Dendritic cell treated with granulocyte-macrophage colony-stimulating factor and Interleukin-4, amounts not matched to agents 40 ng/mL and 50 ng/mL, for 4 days (primary cell): ENCODE measurements at regions not wholly inside any gene's neighbourhood (a gene's known extent, or its start where the extent isn't known, plus 50 kb on each side); places are given as distances from the start of the nearest gene placed in this dataset.
"Not testable (repeated sequence)": the region's sequence is repeated elsewhere in the genome, so short reads cannot be mapped to it uniquely, and the experiment has no call there.

Experiments used
- H3K27ac Mint-ChIP-seq: one replicate; pipeline ENCODE4 v1.8.0; 2022; ENCODE audit warnings: mild to moderate bottlenecking, mixed read lengths
- H3K27me3 Mint-ChIP-seq: one replicate; pipeline ENCODE4 v1.8.0; 2022; ENCODE audit warnings: mild to moderate bottlenecking, mixed read lengths
- H3K36me3 Mint-ChIP-seq: one replicate; pipeline ENCODE4 v1.8.0; 2022; ENCODE audit warnings: low read depth, mixed read lengths
- H3K4me1 Mint-ChIP-seq: one replicate; pipeline ENCODE4 v1.8.0; 2022; ENCODE audit warnings: low read depth, mixed read lengths
- H3K4me3 Mint-ChIP-seq: one replicate; pipeline ENCODE4 v1.8.0; 2022; ENCODE audit warnings: mild to moderate bottlenecking, moderate library complexity, mixed read lengths
- H3K9me3 Mint-ChIP-seq: one replicate; pipeline ENCODE4 v1.8.0; 2022; ENCODE audit warnings: mixed read lengths
- intact Hi-C: fragments of 100-400 bp; cut with micrococcal nuclease; formaldehyde crosslinking; loops from one replicate; pipeline ENCODE4 v1.15.0; 2022

DNA sequence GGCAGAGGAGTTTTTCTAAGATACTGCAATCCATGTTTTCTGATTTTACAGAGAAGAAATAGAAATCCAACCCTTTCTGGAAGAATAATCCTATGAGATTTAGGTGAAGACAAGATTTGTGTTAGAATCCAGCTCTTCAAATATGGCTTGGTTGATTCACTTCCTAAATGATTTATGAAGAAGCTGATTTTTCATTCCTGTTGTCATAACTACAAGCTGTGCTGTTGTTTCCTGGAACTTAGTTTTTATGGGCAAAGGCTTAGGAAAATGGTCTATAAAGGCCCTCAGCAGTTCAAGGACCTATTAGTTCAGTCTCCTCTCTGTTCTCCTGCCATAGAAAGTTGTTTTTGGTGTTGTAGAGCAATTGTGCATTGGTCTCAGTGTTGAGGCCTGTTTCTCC lies 174.2 kb upstream of the FAM20A start:
- Mint-ChIP-seq H3K36me3 (peaks cover 15% of the 10 kb centered on the region), H3K27ac (peak overlapping the region; percentile 50), H3K9me3 (peaks cover 9% of the 10 kb centered on the region), H3K27me3 (no peaks in the 10 kb centered on the region), H3K4me3 (no peak overlapping the region), H3K4me1 (peaks cover 52% of the 10 kb centered on the region)
- intact Hi-C loops: loop anchor here (10.0 kb wide), 2 partner anchors 319 to 349 kb away; no protein-coding TSS in a partner anchor

DNA sequence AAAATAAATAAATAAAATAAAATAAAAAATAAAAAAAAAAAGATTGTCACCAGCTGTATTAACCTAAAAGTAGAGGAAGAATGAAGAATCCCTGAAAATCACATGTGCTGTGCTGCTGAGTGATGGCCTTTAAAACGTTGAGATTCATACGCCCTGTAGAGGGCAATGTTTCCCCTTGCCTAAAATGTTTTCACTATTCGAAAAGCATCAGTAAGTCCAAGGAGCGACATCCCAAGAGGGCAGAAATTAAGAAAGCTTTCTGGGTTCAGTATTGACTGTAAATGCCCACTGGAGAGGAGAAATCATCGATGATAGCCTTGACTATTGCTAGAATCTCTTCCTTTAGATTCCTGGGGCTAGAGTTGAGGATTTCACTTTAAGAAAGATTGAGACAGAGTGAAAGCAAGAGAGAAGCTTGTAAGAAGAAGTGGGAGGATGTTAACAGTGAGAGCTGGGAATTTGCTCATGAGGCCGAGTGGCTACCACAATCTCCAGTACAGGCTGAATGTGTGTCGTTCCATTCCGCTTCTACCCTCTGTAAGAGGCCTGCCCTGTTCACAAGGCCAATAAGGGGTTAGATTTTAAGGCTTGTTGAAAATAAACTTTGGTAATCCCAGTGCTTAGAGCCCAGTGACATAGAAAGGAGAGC lies 170.8 kb upstream of the FAM20A start:
- Mint-ChIP-seq H3K27ac (peak overlapping the region; percentile 83), H3K27me3 (peaks cover 1% of the 10 kb centered on the region), H3K36me3 (peaks cover 15% of the 10 kb centered on the region), H3K4me1 (peaks cover 26% of the 10 kb centered on the region), H3K9me3 (peaks cover 9% of the 10 kb centered on the region), H3K4me3 (peak overlapping the region; percentile 60)
- intact Hi-C loops: loop anchor here (1.0 to 10.0 kb wide), 5 partner anchors 200 to 750 kb away; no protein-coding TSS in a partner anchor

DNA sequence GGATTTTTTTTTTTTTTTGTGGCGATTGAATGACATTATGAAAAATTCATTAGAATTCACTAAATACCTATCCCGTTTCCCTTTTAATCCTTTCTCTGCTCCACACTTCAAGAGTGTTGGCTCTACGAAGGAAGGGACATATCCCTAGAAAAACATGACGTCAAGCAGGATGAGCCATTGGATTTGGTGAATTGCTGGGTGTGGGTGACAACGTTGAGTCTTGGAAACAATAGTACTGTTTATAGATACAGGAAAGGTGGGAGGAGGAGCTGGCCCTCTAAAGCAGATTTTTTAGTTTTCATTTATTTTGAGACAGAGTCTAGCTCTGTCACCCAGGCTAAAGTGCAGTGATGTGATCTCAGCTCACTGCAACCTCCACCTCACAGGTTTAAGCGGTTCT lies 167.6 kb upstream of the FAM20A start:
- peaks cover 3% of the 10 kb centered on the region for H3K27me3 Mint-ChIP-seq
- H3K27ac Mint-ChIP-seq: no peak overlapping the region
- no peaks in the 10 kb centered on the region for H3K9me3 Mint-ChIP-seq
- no peak overlapping the region for H3K4me3 Mint-ChIP-seq
- H3K4me1 Mint-ChIP-seq: peaks cover 9% of the 10 kb centered on the region
- intact Hi-C loops: loop anchor here (10.0 kb wide), 1 partner anchor 304 kb away; no protein-coding TSS in a partner anchor
- H3K36me3 Mint-ChIP-seq: peaks cover 8% of the 10 kb centered on the region

DNA sequence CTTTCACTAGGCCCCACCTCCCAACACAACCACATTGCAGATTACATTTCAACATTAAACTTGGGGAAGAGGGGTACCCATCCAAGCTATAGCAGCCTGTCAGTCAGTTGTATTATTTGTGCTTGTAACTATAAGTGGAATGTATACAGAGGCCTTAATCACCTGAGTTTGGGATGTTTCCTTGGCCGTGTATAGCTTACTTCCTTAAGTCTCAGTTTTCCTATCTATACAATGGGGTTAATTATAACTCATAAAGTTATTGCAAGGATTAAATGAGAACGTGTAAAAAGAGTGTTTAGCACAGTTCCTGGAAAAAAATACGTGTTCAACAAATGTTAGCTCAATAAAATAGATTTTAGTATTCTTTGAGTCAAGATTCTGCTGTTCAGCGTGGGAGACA lies 165.5 kb upstream of the FAM20A start:
- Mint-ChIP-seq H3K27ac (no peak overlapping the region), H3K4me3 (no peak overlapping the region), H3K27me3 (peaks cover 3% of the 10 kb centered on the region), H3K36me3 (no peaks in the 10 kb centered on the region), H3K4me1 (no peaks in the 10 kb centered on the region), H3K9me3 (no peaks in the 10 kb centered on the region)
- intact Hi-C loops: loop anchor here (10.0 kb wide), 1 partner anchor 302 kb away; no protein-coding TSS in a partner anchor

DNA sequence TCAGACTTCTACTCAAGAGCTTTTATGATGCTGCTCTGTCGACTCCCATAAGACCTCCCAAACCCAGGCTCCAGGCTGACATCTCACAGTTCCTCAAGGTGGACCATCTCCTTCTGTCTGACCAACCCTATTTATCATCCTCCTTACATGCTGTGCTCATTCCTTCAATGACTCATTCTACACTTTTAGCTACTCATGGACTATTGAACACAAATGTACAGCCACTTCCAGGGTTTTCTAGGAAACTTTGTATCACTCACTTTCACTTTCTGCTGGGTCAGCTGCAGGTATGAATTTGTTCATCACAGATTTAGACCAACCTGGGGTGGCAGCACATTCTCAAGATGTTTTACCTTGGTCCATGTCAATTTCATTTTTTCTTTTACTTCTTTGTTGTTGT lies 162.4 kb upstream of the FAM20A start:
- Mint-ChIP-seq H3K36me3 (no peaks in the 10 kb centered on the region), H3K4me1 (peaks cover 15% of the 10 kb centered on the region), H3K9me3 (no peaks in the 10 kb centered on the region), H3K27me3 (peaks cover 3% of the 10 kb centered on the region), H3K27ac (no peak overlapping the region), H3K4me3 (no peak overlapping the region)
- intact Hi-C loops: loop anchor here (10.0 kb wide), 1 partner anchor 299 kb away; no protein-coding TSS in a partner anchor

DNA sequence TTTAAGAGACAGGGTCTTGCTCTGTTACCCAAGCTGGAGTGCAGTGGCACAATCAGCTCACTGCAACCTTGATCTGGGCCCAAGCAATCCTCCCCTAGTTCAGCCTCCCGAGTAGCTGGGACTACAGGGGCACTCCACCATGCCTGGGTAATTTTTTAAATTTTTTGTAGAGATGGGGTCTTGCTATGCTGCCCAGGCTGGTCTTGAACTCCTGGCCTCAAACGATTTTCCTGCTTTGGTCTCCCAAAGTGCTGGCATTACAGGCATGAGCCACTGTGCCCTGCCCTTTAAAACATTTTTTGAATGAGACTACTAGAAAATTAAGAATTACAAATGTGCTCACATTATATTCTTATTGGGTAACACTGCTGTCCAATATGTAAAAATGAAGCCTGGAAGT lies 161.7 kb upstream of the FAM20A start:
- Mint-ChIP-seq H3K27me3 (peaks cover 1% of the 10 kb centered on the region), H3K4me3 (no peak overlapping the region), H3K36me3 (no peaks in the 10 kb centered on the region), H3K4me1 (peaks cover 15% of the 10 kb centered on the region), H3K9me3 (no peaks in the 10 kb centered on the region), H3K27ac (no peak overlapping the region)
- intact Hi-C loops: loop anchor here (10.0 kb wide), 1 partner anchor 298 kb away; no protein-coding TSS in a partner anchor

DNA sequence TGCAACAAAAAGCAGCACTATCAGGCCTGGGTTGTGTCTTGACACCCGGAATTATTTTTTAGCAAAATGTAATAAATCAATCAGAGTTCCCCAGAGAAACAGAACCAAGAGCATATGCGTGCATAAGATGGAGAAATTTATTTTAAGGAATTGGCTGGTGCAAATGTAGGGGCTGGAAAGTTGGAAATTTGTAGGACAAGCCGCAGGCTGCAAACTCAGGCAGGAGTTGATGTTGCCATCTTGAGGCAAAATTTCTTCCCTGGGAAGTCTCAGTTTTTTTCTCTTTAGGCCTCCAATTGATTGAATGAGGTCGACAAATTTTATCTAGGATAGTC lies 158.9 kb upstream of the FAM20A start:
- Mint-ChIP-seq H3K4me1 (peaks cover 15% of the 10 kb centered on the region), H3K36me3 (no peaks in the 10 kb centered on the region), H3K4me3 (no peak overlapping the region), H3K27ac (peak overlapping the region; percentile 95), H3K9me3 (no peaks in the 10 kb centered on the region), H3K27me3 (peaks cover 1% of the 10 kb centered on the region)
- intact Hi-C loops: loop anchor here (10.0 kb wide), 1 partner anchor 295 kb away; no protein-coding TSS in a partner anchor

DNA sequence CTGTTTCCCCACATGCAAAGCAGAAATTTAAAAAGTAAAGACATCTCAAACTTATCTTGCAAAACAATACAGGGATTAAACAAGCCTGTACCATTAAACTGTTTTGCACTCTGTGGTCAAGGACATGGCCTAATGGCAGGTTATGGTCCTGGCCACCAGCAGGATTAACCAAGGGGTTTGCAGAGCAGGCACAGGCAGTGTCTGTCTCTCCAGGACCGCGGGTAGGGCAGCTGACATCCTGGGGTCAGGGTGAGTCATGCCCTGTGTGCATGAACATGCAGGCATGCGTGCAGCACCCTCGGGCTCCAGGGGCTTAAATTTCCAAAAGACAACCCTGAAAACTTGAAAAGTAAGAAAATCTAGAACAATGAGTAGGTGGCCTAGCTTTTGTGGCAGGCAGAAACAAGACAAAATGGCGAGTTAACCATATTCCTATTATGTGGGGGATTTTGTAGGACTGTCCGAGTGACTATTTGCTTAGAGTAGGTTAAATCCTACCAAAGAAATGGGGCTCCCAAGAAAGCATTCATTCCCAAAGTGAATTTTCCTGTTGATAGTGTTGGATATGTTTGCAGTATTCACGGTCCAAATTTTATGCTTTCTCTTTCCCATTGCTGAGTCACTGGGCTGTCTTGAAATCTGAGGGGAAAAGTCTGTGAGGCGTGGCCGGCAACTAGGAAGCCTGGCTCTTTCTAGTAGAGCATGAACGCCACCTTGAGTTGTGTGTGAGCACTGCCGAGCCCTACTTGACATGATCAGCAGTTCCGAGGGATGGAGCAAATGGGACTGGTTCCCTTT lies 158.4 kb upstream of the FAM20A start:
- no peaks in the 10 kb centered on the region for H3K27me3 Mint-ChIP-seq
- peak overlapping the region; percentile 95 for H3K27ac Mint-ChIP-seq
- H3K9me3 Mint-ChIP-seq: no peaks in the 10 kb centered on the region
- H3K4me1 Mint-ChIP-seq: peaks cover 15% of the 10 kb centered on the region
- no peaks in the 10 kb centered on the region for H3K36me3 Mint-ChIP-seq
- intact Hi-C loops: loop anchor here (2.0 to 10.0 kb wide), 3 partner anchors 145 to 295 kb away; no protein-coding TSS in a partner anchor
- peak overlapping the region; percentile 79 for H3K4me3 Mint-ChIP-seq

DNA sequence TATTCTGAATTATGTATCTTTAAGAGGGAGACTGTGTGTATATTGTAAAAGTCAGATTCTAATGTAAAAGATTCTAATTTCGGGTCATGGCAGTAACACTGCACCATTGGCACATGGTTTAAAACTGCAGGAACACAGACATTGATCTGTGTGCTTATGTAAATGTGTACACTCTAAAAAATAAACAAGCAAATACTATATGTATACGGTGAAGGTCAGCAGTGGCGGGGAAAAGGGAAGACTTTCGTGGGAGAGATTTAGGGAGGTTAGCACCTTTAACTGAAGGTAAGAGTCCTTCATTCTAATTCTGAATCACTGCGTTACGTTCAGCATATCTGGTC lies 157.8 kb upstream of the FAM20A start:
- no peaks in the 10 kb centered on the region for H3K27me3 Mint-ChIP-seq
- H3K4me3 Mint-ChIP-seq: no peak overlapping the region
- peak overlapping the region; percentile 95 for H3K27ac Mint-ChIP-seq
- H3K36me3 Mint-ChIP-seq: no peaks in the 10 kb centered on the region
- H3K4me1 Mint-ChIP-seq: peaks cover 15% of the 10 kb centered on the region
- intact Hi-C loops: loop anchor here (2.0 to 10.0 kb wide), 2 partner anchors 144 to 224 kb away; no protein-coding TSS in a partner anchor
- H3K9me3 Mint-ChIP-seq: no peaks in the 10 kb centered on the region

DNA sequence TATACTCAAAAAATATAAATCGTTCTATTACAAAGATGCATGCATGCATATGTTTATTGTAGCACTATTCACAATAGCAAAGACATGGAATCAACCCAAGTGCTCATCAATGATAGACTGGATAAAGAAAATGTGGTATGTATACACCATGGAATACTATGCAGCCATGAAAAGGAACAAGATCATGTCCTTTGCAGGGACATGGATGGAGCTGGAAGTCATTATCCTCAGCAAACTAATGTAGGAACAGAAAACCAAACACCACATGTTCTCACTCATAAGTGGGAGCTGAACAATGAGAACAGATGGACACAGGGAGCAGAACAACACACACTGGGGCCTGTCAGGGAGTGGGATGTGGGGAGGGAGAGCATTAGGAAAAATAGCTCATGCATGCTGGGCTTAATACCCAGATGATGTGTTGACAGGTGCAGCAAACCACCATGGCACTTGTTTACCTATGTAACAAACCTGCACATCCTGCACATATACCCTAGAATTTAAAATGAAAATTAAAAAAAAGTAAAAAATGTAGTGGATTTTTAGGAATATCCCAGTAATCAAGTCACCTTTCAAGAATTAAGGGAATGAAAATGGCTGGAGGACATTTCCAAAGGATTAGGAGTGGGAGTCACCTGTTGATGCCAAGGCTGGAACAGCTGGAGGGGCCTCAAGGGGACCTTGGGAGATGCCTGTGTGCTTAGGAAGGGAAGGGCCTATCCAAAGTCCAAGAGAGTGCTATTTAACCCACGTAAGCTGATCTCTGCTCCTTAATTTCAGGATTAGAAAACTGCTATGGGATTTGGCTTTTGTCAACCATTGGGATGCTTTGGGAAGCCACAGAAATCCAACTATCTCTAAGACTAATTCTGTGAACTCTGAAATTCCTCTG lies 156.9 kb upstream of the FAM20A start:
- H3K4me1 Mint-ChIP-seq: peaks cover 15% of the 10 kb centered on the region
- H3K27ac Mint-ChIP-seq, H3K4me3 Mint-ChIP-seq, H3K36me3 Mint-ChIP-seq, H3K27me3 Mint-ChIP-seq, H3K9me3 Mint-ChIP-seq: not testable (repeated sequence)
- intact Hi-C loops: loop anchor here (2.0 to 10.0 kb wide), 2 partner anchors 143 to 223 kb away; no protein-coding TSS in a partner anchor

DNA sequence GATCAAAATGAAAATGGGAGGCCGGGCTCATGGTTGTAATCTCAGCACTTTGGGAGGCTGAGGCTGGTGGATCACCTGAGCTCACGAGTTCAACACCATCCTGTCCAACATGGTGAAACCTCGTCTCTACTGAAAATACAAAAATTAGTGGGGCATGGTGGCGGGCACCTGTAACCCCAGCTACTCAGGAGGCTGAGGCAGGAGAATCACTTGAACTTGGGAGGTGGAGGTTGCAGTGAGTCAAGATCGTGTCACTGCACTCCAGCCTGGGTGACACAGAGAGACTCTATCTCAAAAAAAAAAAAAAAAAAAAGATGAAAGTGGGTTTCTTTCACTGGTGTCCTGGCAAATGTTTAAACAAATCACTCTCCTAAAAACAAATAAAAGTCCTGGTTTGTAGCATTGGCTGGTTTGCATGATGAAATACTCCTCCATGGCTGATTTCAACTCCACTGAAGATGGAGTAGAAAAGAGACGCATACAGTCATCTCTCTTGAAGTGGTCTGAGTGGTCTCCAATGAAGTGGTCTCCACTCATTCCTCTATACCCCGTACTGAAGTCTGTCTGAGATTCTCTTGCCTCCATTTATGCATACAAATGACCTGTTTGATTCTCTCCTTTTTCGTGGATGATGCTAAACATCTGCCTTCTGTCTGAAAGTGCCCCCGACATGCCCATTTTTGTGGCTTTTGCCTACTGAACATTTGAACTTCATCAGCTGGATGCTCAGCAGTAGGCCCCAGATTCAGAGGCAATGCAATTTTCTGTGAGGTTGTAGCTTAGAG lies 153.0 kb upstream of the FAM20A start:
- H3K36me3 Mint-ChIP-seq: no peaks in the 10 kb centered on the region
- no peak overlapping the region for H3K4me3 Mint-ChIP-seq
- H3K9me3 Mint-ChIP-seq: no peaks in the 10 kb centered on the region
- H3K27me3 Mint-ChIP-seq: no peaks in the 10 kb centered on the region
- no peak overlapping the region for H3K27ac Mint-ChIP-seq
- intact Hi-C loops: loop anchor here (10.0 kb wide), 1 partner anchor 139 kb away; no protein-coding TSS in a partner anchor
- H3K4me1 Mint-ChIP-seq: peaks cover 10% of the 10 kb centered on the region

DNA sequence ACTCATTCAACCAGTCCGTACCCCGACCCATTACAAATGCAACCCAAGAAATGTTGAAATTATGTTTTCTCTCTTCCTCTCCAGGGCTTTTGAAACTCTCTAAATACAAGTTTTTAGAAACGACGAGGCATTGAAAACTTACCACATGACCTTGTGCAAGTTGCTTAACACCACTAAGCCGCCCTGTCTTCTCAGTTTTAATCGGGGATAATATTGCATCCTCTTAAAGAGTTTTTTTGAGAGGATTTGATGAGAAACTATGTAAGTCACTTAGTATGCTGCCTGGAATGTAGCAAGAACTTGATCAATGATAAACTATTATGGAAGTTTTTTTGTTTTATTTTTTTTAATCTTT lies 149.0 kb upstream of the FAM20A start:
- H3K36me3 Mint-ChIP-seq: no peaks in the 10 kb centered on the region

More for the DNA sequence above, 149.0 kb upstream of the FAM20A start:
- H3K9me3 Mint-ChIP-seq: peaks cover 8% of the 10 kb centered on the region
- H3K27ac Mint-ChIP-seq: no peak overlapping the region
- intact Hi-C loops: loop anchor here (10.0 kb wide), 1 partner anchor 135 kb away; no protein-coding TSS in a partner anchor
- H3K27me3 Mint-ChIP-seq: peaks cover 3% of the 10 kb centered on the region
- peaks cover 6% of the 10 kb centered on the region for H3K4me1 Mint-ChIP-seq
- no peak overlapping the region for H3K4me3 Mint-ChIP-seq
